A549 (cell line): ENCODE measurements at regions not wholly inside any gene's neighbourhood (a gene's known extent, or its start where the extent isn't known, plus 50 kb on each side); places are given as distances from the start of the nearest gene placed in this dataset.

Source experiments
- CBX8 ChIP-seq: fragments of 200-600 bp; sonication (generic); IDR thresholded peaks from 2 replicates; pipeline ENCODE4 v1.6.1; 2016
- PBX3 ChIP-seq: IDR thresholded peaks from 2 replicates; pipeline ENCODE4 v1.6.1; 2012
- TF ChIP-seq, protein P1 (sequence below): fragments of >200 bp; sonication (Bioruptor Twin); formaldehyde crosslinking; IDR thresholded peaks from 3 replicates; pipeline ENCODE4 v1.5.1; 2016

DNA sequence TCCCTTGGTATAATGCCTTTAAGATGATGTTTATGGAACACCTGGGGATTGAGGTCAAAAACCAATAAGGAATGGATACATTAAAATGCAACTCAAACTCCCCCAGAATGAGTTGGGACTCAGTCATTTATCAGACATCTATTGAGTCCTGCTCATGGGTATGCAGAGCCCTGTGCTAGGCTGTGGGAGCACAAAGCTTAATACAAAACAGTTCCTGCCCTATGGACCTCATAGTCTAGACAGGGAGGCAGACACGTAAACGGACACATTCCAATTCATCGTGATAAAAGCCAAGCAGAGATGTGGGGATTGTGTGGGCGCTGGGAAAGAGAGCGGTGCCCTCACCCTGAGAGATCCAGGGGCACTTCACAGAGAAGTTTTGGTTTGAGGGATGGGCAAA lies 181.7 kb downstream of the PTEN start:
- TF ChIP-seq, protein P1, sequence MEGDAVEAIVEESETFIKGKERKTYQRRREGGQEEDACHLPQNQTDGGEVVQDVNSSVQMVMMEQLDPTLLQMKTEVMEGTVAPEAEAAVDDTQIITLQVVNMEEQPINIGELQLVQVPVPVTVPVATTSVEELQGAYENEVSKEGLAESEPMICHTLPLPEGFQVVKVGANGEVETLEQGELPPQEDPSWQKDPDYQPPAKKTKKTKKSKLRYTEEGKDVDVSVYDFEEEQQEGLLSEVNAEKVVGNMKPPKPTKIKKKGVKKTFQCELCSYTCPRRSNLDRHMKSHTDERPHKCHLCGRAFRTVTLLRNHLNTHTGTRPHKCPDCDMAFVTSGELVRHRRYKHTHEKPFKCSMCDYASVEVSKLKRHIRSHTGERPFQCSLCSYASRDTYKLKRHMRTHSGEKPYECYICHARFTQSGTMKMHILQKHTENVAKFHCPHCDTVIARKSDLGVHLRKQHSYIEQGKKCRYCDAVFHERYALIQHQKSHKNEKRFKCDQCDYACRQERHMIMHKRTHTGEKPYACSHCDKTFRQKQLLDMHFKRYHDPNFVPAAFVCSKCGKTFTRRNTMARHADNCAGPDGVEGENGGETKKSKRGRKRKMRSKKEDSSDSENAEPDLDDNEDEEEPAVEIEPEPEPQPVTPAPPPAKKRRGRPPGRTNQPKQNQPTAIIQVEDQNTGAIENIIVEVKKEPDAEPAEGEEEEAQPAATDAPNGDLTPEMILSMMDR, result no peak
- no peak for TF ChIP-seq CBX8
- TF ChIP-seq PBX3, result no peak
